ENCODE measurements at regions not wholly inside any gene's neighbourhood (a gene's known extent, or its start where the extent isn't known, plus 50 kb on each side); places are given as distances from the start of the nearest gene placed in this dataset.
"Not testable (repeated sequence)": the region's sequence is repeated elsewhere in the genome, so short reads cannot be mapped to it uniquely, and the experiment has no call there.

DNA sequence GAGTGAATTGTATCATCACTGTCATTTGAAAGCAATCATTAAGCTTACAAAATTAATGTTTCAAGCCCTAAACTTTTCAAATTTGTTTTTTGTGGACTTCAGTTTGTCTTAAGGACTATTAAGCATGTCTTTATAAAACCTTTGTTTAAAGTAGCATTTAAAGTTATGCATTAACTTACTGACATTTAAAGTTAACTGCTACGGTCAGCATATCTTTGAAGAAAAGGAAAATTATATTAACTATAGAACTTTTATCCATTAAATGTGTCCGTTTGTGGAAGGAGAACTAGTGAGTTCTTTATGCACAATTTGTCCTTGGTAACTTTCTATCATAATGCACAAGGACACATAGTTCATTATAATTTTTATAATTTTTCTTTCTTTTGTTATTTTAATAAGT lies 103.4 kb downstream of the FANCF start:
- Histone ChIP-seq H3K36me3 (ENCODE audit: insufficient read depth, insufficient read length, low read length) (no peaks in the 10 kb centered on the region), H3K4me1 (ENCODE audit: insufficient read depth, insufficient read length) (no peaks in the 10 kb centered on the region), H3K9me3 (ENCODE audit: insufficient read depth, low read length) (no peaks in the 10 kb centered on the region), H3K27me3 (ENCODE audit: insufficient read depth, insufficient read length) (no peaks in the 10 kb centered on the region), H3K4me3 (ENCODE audit: insufficient read length, low read depth) (no peak overlapping the region), H3K9ac (ENCODE audit: insufficient read length, low read depth) (no peak overlapping the region)
- no peak for TF ChIP-seq ZNF274 (IDR thresholded peaks at IDR 0.05; ENCODE audit: low read depth, low read length)
- DNase-seq (ENCODE audit: low read depth, low spot score), result no peak

GRCh38 chr11:22521226-22521625 lies 104.4 kb downstream of the FANCF start:
- TF ChIP-seq ZNF274 (IDR thresholded peaks at IDR 0.05; ENCODE audit: low read depth, low read length) (no peak), SUZ12 (IDR thresholded peaks at IDR 0.05; ENCODE audit: extremely low read depth, insufficient read depth, insufficient read length) (no peak), YY1 (IDR thresholded peaks at IDR 0.05; ENCODE audit: insufficient read depth, insufficient read length) (no peak)
- H3K27me3 ChIP-seq (ENCODE audit: insufficient read depth, insufficient read length), result no peaks in the 10 kb centered on the region
- H3K4me1 ChIP-seq (ENCODE audit: insufficient read depth, insufficient read length), result no peaks in the 10 kb centered on the region
- H3K9ac ChIP-seq (ENCODE audit: insufficient read length, low read depth), result no peak overlapping the region
- no peaks in the 10 kb centered on the region for H3K36me3 ChIP-seq (ENCODE audit: insufficient read depth, insufficient read length, low read length)
- no peak for DNase-seq (ENCODE audit: low read depth, low spot score)
- no peaks in the 10 kb centered on the region for H3K9me3 ChIP-seq (ENCODE audit: insufficient read depth, low read length)
- H3K4me3 ChIP-seq (ENCODE audit: insufficient read length, low read depth), result no peak overlapping the region

DNA sequence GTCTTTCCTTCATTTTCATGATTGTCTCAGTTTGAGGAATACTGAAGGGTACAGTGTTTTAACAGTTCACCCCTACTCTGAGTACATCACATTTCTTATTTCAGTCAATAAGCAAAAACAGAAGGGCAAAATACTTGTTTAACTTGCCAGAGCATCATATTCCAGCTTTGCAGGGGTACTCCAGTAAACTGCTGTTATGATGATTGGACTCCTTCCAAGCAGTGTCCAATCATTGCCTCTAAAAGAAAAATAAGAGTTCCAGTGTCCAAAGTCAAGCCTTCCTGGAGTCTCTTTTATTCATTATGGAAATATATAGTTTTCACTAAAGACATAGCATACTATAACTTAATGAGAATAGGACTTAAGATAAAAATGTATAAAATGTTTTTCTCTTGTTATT lies 105.1 kb downstream of the FANCF start:
- no peak overlapping the region for H3K9ac ChIP-seq (ENCODE audit: insufficient read length, low read depth)
- H3K9me3 ChIP-seq (ENCODE audit: insufficient read depth, low read length), result no peaks in the 10 kb centered on the region
- no peak overlapping the region for H3K4me3 ChIP-seq (ENCODE audit: insufficient read length, low read depth)
- no peak for DNase-seq (ENCODE audit: low read depth, low spot score)
- TF ChIP-seq SUZ12 (IDR thresholded peaks at IDR 0.05; ENCODE audit: extremely low read depth, insufficient read depth, insufficient read length) (no peak), YY1 (IDR thresholded peaks at IDR 0.05; ENCODE audit: insufficient read depth, insufficient read length) (no peak), ZNF274 (IDR thresholded peaks at IDR 0.05; ENCODE audit: low read depth, low read length) (no peak)
- H3K36me3 ChIP-seq (ENCODE audit: insufficient read depth, insufficient read length, low read length), result no peaks in the 10 kb centered on the region
- H3K4me1 ChIP-seq (ENCODE audit: insufficient read depth, insufficient read length), result no peaks in the 10 kb centered on the region
- no peaks in the 10 kb centered on the region for H3K27me3 ChIP-seq (ENCODE audit: insufficient read depth, insufficient read length)

- not testable (repeated sequence) for H3K36me3 ChIP-seq (ENCODE audit: insufficient read depth, insufficient read length, low read length); DNase-seq (ENCODE audit: low read depth, low spot score); H3K9ac ChIP-seq (ENCODE audit: insufficient read length, low read depth); H3K27me3 ChIP-seq (ENCODE audit: insufficient read depth, insufficient read length); H3K4me3 ChIP-seq (ENCODE audit: insufficient read length, low read depth); H3K4me1 ChIP-seq (ENCODE audit: insufficient read depth, insufficient read length); H3K9me3 ChIP-seq (ENCODE audit: insufficient read depth, low read length)
Measured at GRCh38 chr11:22518344-22518743, 107.3 kb downstream of the FANCF start.

DNA sequence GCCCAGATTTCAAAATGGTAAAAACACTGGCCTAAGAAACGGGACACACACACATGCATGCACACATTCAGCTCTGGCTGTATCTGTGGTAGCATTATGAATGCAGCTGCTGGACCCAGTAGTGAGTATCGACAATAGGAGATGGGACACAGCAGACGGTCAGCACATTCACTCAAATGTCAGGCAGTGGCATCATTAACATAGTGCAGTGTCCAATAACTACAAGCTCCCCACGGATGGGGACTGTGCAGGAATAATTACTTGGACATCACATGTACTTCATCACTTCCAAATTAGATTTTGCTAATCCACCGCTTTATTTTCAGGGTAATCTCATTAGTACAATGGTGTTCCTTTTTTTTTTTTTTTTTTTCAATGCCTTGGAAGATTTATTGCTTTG lies 109.5 kb downstream of the FANCF start:
- no peaks in the 10 kb centered on the region for H3K4me1 ChIP-seq (ENCODE audit: insufficient read depth, insufficient read length)
- H3K9me3 ChIP-seq (ENCODE audit: insufficient read depth, low read length), result no peaks in the 10 kb centered on the region
- no peak overlapping the region for H3K9ac ChIP-seq (ENCODE audit: insufficient read length, low read depth)
- no peak for DNase-seq (ENCODE audit: low read depth, low spot score)
- no peaks in the 10 kb centered on the region for H3K36me3 ChIP-seq (ENCODE audit: insufficient read depth, insufficient read length, low read length)
- H3K4me3 ChIP-seq (ENCODE audit: insufficient read length, low read depth), result no peak overlapping the region
- H3K27me3 ChIP-seq (ENCODE audit: insufficient read depth, insufficient read length), result no peaks in the 10 kb centered on the region
- TF ChIP-seq SUZ12 (IDR thresholded peaks at IDR 0.05; ENCODE audit: extremely low read depth, insufficient read depth, insufficient read length), result no peak
- no peak for TF ChIP-seq ZNF274 (IDR thresholded peaks at IDR 0.05; ENCODE audit: low read depth, low read length)
- no peak for TF ChIP-seq YY1 (IDR thresholded peaks at IDR 0.05; ENCODE audit: insufficient read depth, insufficient read length)

DNA sequence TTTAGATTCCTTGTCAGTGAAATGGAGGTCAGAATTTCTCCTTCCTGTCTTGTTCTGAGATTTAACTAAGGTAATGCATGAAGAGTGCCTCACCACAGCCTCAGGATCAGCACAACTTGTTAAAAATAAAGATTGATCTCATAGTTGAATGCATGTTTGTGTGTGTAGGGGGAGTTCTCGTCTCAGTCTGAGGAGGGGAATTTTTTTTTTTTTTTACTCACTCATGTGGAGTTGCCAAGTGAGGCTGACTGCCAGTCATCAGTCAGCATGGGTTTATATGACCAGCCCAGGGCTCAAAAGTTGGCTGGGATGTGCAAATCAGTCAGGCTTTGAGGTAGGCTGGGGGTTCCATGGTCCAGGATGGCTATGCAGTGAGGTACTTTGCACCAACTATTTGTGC lies 113.2 kb downstream of the FANCF start:
- no peak for TF ChIP-seq YY1 (IDR thresholded peaks at IDR 0.05; ENCODE audit: insufficient read depth, insufficient read length)
- TF ChIP-seq ZNF274 (IDR thresholded peaks at IDR 0.05; ENCODE audit: low read depth, low read length), result no peak
- TF ChIP-seq SUZ12 (IDR thresholded peaks at IDR 0.05; ENCODE audit: extremely low read depth, insufficient read depth, insufficient read length), result no peak
- Histone ChIP-seq H3K27me3 (ENCODE audit: insufficient read depth, insufficient read length) (no peaks in the 10 kb centered on the region), H3K4me3 (ENCODE audit: insufficient read length, low read depth) (no peak overlapping the region), H3K9me3 (ENCODE audit: insufficient read depth, low read length) (no peaks in the 10 kb centered on the region), H3K36me3 (ENCODE audit: insufficient read depth, insufficient read length, low read length) (no peaks in the 10 kb centered on the region), H3K4me1 (ENCODE audit: insufficient read depth, insufficient read length) (no peaks in the 10 kb centered on the region), H3K9ac (ENCODE audit: insufficient read length, low read depth) (no peak overlapping the region)
- no peak for DNase-seq (ENCODE audit: low read depth, low spot score)

DNA sequence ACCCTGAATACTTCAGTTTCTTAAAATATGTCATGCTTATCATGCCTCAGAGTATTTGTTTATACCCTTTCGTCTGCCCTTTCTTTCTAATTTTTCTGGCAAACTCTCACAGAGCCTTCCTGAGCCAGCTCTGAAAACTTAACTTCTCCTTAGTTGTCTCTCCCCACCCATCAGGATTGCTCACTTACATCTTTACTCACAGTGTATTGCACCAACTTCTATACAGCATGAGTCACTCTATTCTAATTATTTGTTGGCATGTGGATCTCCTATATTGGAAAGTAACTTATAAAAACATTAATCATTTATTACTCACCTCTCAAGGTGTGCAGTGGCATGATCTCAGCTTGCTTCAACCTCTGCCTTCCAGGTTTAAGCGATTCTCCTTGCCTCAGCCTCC lies 114.9 kb downstream of the FANCF start:
- Histone ChIP-seq H3K4me3 (ENCODE audit: insufficient read length, low read depth) (no peak overlapping the region), H3K4me1 (ENCODE audit: insufficient read depth, insufficient read length) (no peaks in the 10 kb centered on the region), H3K36me3 (ENCODE audit: insufficient read depth, insufficient read length, low read length) (no peaks in the 10 kb centered on the region), H3K27me3 (ENCODE audit: insufficient read depth, insufficient read length) (no peaks in the 10 kb centered on the region), H3K9me3 (ENCODE audit: insufficient read depth, low read length) (no peaks in the 10 kb centered on the region), H3K9ac (ENCODE audit: insufficient read length, low read depth) (no peak overlapping the region)
- no peak for DNase-seq (ENCODE audit: low read depth, low spot score)
- TF ChIP-seq ZNF274 (IDR thresholded peaks at IDR 0.05; ENCODE audit: low read depth, low read length), result no peak
- no peak for TF ChIP-seq YY1 (IDR thresholded peaks at IDR 0.05; ENCODE audit: insufficient read depth, insufficient read length)
- TF ChIP-seq SUZ12 (IDR thresholded peaks at IDR 0.05; ENCODE audit: extremely low read depth, insufficient read depth, insufficient read length), result no peak

DNA sequence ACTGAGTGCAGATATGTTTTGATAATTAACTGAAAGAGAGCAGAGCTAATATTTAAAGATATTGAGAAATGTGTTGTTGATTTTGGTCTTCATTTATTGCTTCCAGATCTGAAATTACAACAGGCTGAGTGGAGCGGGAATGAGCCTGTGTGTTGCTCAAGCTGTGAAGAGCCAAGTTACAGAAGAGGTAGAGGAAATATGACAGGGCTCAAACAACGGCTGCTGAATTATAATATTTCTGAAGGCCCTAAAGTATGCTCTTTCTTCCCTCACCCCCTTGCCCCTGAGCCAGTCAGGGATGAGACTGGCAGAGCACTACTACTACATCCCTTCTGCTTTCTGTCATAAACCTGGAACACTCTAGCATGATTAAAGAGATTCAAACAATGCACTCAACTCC lies 115.6 kb downstream of the FANCF start:
- H3K27me3 ChIP-seq (ENCODE audit: insufficient read depth, insufficient read length), result no peaks in the 10 kb centered on the region
- no peak overlapping the region for H3K4me3 ChIP-seq (ENCODE audit: insufficient read length, low read depth)
- DNase-seq (ENCODE audit: low read depth, low spot score), result no peak
- no peaks in the 10 kb centered on the region for H3K36me3 ChIP-seq (ENCODE audit: insufficient read depth, insufficient read length, low read length)
- no peak overlapping the region for H3K9ac ChIP-seq (ENCODE audit: insufficient read length, low read depth)
- no peaks in the 10 kb centered on the region for H3K4me1 ChIP-seq (ENCODE audit: insufficient read depth, insufficient read length)
- H3K9me3 ChIP-seq (ENCODE audit: insufficient read depth, low read length), result no peaks in the 10 kb centered on the region
- TF ChIP-seq YY1 (IDR thresholded peaks at IDR 0.05; ENCODE audit: insufficient read depth, insufficient read length) (no peak), ZNF274 (IDR thresholded peaks at IDR 0.05; ENCODE audit: low read depth, low read length) (no peak), SUZ12 (IDR thresholded peaks at IDR 0.05; ENCODE audit: extremely low read depth, insufficient read depth, insufficient read length) (no peak)
